DOHH2 (cell line): ENCODE measurements at regions not wholly inside any gene's neighbourhood (a gene's known extent, or its start where the extent isn't known, plus 50 kb on each side); places are given as distances from the start of the nearest gene placed in this dataset.

Experiments
- H3F3A ChIP-seq: fragments of 200-600 bp; sonication (generic), shearing (Covaris generic); 2 replicates; pipeline ENCODE4 v1.6.0; 2016; ENCODE audit warnings: antibody characterized with exemption, mild to moderate bottlenecking; ENCODE audit not compliant: control insufficient read depth, insufficient read depth
- H3K27ac ChIP-seq: fragments of 200-600 bp; sonication (generic); 2 replicates; pipeline ENCODE4 v1.5.1; 2014; ENCODE audit warnings: low read depth, mild to moderate bottlenecking, low read length, moderate library complexity
- H3K27me3 ChIP-seq: fragments of 200-600 bp; sonication (generic); 2 replicates; pipeline ENCODE4 v1.6.1; 2014; ENCODE audit warnings: mild to moderate bottlenecking, low read length, mixed read lengths; ENCODE audit not compliant: control insufficient read depth
- H3K36me3 ChIP-seq: fragments of 200-600 bp; sonication (generic); 2 replicates; pipeline ENCODE4 v1.6.1; 2014; ENCODE audit warnings: mild to moderate bottlenecking, low read length, moderate library complexity, mixed read lengths; ENCODE audit not compliant: control insufficient read depth
- H3K4me1 ChIP-seq: fragments of 200-600 bp; sonication (generic); 2 replicates; pipeline ENCODE4 v1.6.1; 2014; ENCODE audit warnings: mild to moderate bottlenecking, low read length, mixed read lengths; ENCODE audit not compliant: control insufficient read depth
- H3K4me2 ChIP-seq: fragments of 200-600 bp; sonication (generic); 2 replicates; pipeline ENCODE4 v1.6.0; 2014; ENCODE audit warnings: mild to moderate bottlenecking, low read length, moderate library complexity
- H3K4me3 ChIP-seq: fragments of 200-600 bp; sonication (generic); 2 replicates; pipeline ENCODE4 v1.5.1; 2014; ENCODE audit warnings: mild to moderate bottlenecking, low read length, mixed read lengths
- H3K79me2 ChIP-seq: fragments of 200-600 bp; sonication (generic); 2 replicates; pipeline ENCODE4 v1.6.1; 2014; ENCODE audit warnings: mild to moderate bottlenecking, low read length, mixed read lengths; ENCODE audit not compliant: control insufficient read depth
- H3K9me2 ChIP-seq: fragments of 200-600 bp; sonication (generic); replicated peaks from 2 replicates; pipeline ENCODE4 v1.6.1; 2014; ENCODE audit warnings: mild to moderate bottlenecking, low read length, mixed read lengths; ENCODE audit not compliant: control insufficient read depth
- H3K9me3 ChIP-seq: fragments of 200-600 bp; sonication (generic); 2 replicates; pipeline ENCODE4 v1.6.1; 2014; ENCODE audit warnings: antibody characterized with exemption, low read length, mixed read lengths; ENCODE audit not compliant: control insufficient read depth, insufficient read depth
- H4K20me1 ChIP-seq: fragments of 200-600 bp; sonication (generic); 2 replicates; pipeline ENCODE4 v1.6.0; 2014; ENCODE audit warnings: low read depth, mild to moderate bottlenecking, antibody characterized with exemption, low read length, moderate library complexity; ENCODE audit not compliant: control insufficient read depth, insufficient read depth
- EZH2phosphoT487 ChIP-seq: fragments of 200-600 bp; sonication (generic); IDR thresholded peaks from 2 replicates; pipeline ENCODE4 v1.6.1; 2017; ENCODE audit warnings: borderline replicate concordance, mild to moderate bottlenecking, antibody characterized with exemption, low read length, moderate library complexity, mixed read lengths
- TF ChIP-seq, protein P1 (sequence below): fragments of 200-600 bp; sonication (generic); IDR thresholded peaks from one replicate; pipeline ENCODE4 v1.5.1; 2014; ENCODE audit warnings: antibody characterized with exemption, mild to moderate bottlenecking, low read depth, low read length; ENCODE audit not compliant: poor library complexity, severe bottlenecking

DNA sequence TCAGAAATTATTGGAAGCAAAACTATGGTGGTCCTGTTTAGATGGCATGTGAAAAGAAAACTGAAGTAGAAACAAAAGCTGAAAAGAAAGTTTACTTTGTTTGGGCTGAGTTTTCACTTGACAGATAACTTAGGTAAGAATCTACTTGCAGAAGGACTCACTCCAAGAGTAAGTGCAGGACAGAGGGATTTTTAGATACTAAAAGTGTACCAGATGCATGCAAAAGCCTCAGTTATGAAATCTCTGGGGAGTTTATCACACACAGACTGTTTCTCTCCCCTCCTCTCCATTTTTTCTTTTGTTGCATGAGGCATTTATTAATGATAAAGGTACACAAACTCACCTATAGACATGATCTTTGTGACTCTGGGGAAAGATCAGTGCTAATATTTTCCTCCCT is 127.5 kb upstream of the GIMD1 start:
- H4K20me1 ChIP-seq = no peaks in the 10 kb centered on the region
- H3F3A ChIP-seq = no peaks in the 10 kb centered on the region
- TF ChIP-seq, protein P1, sequence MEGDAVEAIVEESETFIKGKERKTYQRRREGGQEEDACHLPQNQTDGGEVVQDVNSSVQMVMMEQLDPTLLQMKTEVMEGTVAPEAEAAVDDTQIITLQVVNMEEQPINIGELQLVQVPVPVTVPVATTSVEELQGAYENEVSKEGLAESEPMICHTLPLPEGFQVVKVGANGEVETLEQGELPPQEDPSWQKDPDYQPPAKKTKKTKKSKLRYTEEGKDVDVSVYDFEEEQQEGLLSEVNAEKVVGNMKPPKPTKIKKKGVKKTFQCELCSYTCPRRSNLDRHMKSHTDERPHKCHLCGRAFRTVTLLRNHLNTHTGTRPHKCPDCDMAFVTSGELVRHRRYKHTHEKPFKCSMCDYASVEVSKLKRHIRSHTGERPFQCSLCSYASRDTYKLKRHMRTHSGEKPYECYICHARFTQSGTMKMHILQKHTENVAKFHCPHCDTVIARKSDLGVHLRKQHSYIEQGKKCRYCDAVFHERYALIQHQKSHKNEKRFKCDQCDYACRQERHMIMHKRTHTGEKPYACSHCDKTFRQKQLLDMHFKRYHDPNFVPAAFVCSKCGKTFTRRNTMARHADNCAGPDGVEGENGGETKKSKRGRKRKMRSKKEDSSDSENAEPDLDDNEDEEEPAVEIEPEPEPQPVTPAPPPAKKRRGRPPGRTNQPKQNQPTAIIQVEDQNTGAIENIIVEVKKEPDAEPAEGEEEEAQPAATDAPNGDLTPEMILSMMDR = no peak
- TF ChIP-seq EZH2phosphoT487 = no peak
- H3K9me2 ChIP-seq = no peaks in the 10 kb centered on the region
- H3K27ac ChIP-seq = no peak overlapping the region
- no peak overlapping the region for H3K4me2 ChIP-seq
- no peak overlapping the region for H3K4me3 ChIP-seq
- no peaks in the 10 kb centered on the region for H3K79me2 ChIP-seq
- H3K9me3 ChIP-seq = no peaks in the 10 kb centered on the region
- no peaks in the 10 kb centered on the region for H3K4me1 ChIP-seq
- no peaks in the 10 kb centered on the region for H3K36me3 ChIP-seq
- no peaks in the 10 kb centered on the region for H3K27me3 ChIP-seq

DNA sequence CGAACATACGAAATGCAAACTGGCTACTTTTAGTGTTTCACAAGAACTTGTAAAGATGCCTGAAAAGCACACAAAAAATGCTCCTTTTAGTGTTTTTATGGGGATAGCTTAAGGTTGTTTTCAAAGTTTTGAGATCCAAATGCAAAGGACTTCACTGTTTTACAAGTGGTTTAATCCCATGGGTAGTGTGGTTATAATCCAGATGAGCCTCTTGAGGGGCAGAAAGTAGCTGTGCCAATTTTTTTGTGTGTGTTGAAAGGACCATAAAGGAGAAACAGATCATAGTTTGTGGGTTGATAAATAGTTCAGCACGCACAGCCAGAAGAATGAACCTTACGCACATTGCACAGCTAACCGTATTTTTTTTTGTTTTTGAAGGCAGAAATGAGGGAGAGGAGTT is 126.9 kb upstream of the GIMD1 start:
- no peaks in the 10 kb centered on the region for H3K36me3 ChIP-seq
- no peak overlapping the region for H3K4me3 ChIP-seq
- H4K20me1 ChIP-seq = no peaks in the 10 kb centered on the region
- no peak overlapping the region for H3K4me2 ChIP-seq
- H3K27me3 ChIP-seq = no peaks in the 10 kb centered on the region
- no peaks in the 10 kb centered on the region for H3K4me1 ChIP-seq
- no peak for TF ChIP-seq EZH2phosphoT487
- TF ChIP-seq, protein P1 = no peak
- H3K9me3 ChIP-seq = no peaks in the 10 kb centered on the region
- no peaks in the 10 kb centered on the region for H3K9me2 ChIP-seq
- H3K27ac ChIP-seq = no peak overlapping the region
- H3F3A ChIP-seq = no peaks in the 10 kb centered on the region
- no peaks in the 10 kb centered on the region for H3K79me2 ChIP-seq

DNA sequence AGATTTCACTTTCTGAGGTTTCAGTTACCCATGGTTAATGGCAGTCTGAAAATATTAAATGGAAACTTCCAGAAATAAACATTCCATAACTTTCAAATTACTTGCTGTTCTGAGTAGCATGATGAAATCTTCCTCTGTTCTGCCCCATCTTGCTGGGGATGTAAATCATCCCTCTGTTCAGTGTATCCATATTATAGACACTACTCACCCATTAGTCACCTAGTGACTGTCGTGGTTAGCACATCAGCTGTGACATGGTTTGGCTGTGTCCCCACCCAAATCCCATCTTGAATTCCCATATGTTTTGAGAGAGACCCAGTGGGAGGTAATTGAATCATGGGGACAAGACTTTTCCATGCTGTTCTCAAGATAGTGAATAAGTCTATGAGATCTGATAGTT is 125.5 kb upstream of the GIMD1 start:
- no peaks in the 10 kb centered on the region for H3K9me3 ChIP-seq
- H3K27me3 ChIP-seq = no peaks in the 10 kb centered on the region
- no peaks in the 10 kb centered on the region for H3K36me3 ChIP-seq
- H3K4me2 ChIP-seq = no peak overlapping the region
- no peaks in the 10 kb centered on the region for H3K79me2 ChIP-seq
- no peaks in the 10 kb centered on the region for H3K4me1 ChIP-seq
- no peak overlapping the region for H3K27ac ChIP-seq
- TF ChIP-seq, protein P1 = no peak
- no peak for TF ChIP-seq EZH2phosphoT487
- no peaks in the 10 kb centered on the region for H3K9me2 ChIP-seq
- H3F3A ChIP-seq = no peaks in the 10 kb centered on the region
- H3K4me3 ChIP-seq = no peak overlapping the region
- no peaks in the 10 kb centered on the region for H4K20me1 ChIP-seq

DNA sequence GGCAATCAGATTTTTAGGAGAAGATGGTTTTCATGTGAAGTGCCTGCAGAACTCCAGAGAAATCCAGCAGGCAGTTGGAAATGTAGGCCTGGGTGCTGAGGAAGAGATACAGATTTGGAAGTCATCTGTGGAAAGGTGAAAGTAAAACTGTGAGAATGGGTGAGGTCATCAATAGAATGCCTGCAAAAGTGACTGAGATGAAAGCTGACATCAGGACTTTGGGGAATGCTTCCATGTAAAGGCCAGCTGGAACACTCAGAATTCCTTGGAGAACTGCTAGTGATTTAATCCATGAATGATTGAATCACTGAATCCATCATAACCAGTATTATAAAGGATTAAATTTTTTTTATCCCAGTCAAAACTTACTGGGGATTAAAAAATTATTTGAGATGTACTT is 124.5 kb upstream of the GIMD1 start:
- Histone ChIP-seq H3K9me3 (no peaks in the 10 kb centered on the region), H4K20me1 (no peaks in the 10 kb centered on the region), H3K79me2 (no peaks in the 10 kb centered on the region), H3F3A (no peaks in the 10 kb centered on the region), H3K4me2 (no peak overlapping the region), H3K9me2 (no peaks in the 10 kb centered on the region), H3K27me3 (no peaks in the 10 kb centered on the region), H3K36me3 (no peaks in the 10 kb centered on the region), H3K4me1 (no peaks in the 10 kb centered on the region), H3K27ac (no peak overlapping the region), H3K4me3 (no peak overlapping the region)
- TF ChIP-seq, protein P1 = no peak
- TF ChIP-seq EZH2phosphoT487 = no peak
